Fibroblast of skin of scalp (primary cell): ENCODE measurements at regions not wholly inside any gene's neighbourhood (a gene's known extent, or its start where the extent isn't known, plus 50 kb on each side); places are given as distances from the start of the nearest gene placed in this dataset.

Source experiments
- DNase-seq: peaks from one replicate; pipeline ENCODE4 v3.0.0-alpha.2; 2013

DNA sequence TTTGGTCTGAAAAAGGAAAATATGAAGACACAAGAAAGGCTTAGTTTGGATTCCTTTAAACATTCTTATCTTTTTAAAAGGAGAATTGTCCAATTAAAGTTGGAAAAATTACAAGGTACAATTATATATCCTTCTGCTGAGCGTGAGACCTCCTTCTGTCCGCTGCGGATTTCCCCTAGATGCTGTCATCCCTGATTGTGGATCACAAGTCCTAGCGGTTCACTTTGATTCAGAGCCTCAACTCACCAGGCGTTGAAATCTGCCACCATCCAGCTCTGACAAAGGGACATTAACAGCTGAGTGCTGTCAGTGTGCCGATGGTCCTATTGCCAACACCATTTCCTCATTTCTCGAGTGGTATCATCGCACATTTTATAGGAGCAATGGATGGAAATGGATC, 73.1 kb upstream of the PTER start:
- DNase-seq = no peak

DNA sequence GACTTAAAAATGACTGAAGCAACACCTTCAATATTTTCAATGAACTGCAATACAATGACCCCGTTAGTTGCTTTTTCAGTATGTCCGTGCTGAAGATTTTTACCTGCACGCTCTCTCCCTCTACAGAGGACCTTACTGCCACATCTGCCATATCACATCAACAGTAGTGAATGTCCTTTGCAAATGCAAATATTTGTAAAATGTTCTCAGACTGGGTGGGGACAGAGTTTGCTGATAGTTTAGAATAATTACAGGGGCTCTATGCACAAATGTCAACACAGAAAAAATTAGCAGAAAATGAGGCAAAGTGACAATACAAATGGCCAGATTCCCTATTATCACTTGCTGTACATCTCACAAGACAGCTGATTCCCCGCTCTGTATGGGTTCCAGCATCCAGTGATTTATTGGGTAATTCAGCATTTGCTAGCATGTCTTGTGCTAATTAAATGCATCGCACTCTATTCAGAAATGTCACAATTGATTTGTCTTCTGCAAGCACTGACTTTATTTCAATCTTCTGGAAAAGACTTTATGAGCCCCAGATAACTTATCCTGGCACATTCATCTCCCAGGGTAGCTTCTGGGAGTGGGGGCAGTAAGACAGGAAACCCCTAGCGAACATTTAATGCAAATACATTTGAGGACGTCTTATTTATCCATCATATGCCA, 69.1 kb upstream of the PTER start:
- no peak for DNase-seq

DNA sequence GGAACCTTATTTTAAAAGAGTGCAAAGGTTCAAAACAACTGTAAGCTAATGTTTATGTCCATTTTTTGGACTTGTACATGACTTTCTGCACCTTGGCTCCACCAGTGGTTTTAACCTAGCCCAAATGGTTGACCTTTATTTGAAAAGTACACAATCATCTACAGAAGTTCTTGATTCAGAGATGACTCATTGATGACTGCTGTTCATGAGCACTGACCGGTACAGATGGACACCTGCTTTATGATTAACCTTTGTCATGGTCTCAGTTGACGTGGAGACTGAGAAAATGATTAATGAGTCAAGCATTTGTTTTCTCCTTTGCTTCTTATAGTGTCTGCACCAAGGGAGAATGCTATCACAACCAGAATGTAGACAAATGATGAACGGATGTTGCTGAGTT, 55.7 kb upstream of the PTER start:
- no peak for DNase-seq

DNA sequence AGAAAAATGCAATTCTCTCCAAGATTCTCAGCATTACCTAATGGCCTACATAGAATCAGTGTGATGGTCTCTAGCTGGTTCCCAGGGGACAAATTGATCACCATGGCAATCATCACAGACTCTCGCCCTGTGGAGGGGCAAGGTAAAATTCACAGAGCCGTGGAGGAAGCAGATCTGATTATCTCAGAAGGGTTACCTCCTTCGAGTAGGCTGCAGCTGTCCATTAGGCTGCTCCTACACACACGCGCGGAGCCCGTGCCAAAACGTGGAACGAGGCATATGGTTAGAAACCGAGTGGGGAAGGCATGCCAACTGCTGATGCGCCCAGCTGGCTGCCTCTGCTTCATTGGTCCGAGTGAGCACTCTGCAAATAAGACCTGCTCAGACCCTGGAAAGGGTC, 52.8 kb upstream of the PTER start:
- DNase-seq = no peak

DNA sequence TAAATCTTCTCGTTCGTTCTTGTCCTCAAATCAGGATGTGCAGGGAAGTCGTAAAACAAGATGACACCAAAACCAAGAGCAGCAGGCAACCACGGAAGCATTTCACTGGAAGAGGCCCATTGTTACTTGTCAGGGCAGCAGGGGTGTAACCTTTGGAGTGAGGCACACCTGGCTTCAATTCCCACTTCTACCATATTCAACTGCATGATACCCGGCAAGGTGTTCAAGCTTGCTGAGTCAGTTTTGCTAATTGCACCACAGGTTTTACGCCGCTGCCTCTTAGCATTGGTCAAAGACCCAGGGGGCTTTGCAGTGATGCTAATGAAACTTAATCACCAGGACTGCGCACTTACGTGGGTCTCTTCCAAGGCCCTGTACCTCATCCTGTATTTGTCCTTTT, 50.0 kb upstream of the PTER start:
- DNase-seq = no peak
